GM21381 (cell line): ENCODE measurements at regions not wholly inside any gene's neighbourhood (a gene's known extent, or its start where the extent isn't known, plus 50 kb on each side); places are given as distances from the start of the nearest gene placed in this dataset.
A peak's percentile ranks its signal among the peaks of the same experiment; 100 is the strongest.
"Not testable (repeated sequence)": the region's sequence is repeated elsewhere in the genome, so short reads cannot be mapped to it uniquely, and the experiment has no call there.

Experiments
- ATAC-seq: cut with Tn5 transposase; IDR thresholded peaks from one replicate; pipeline ENCODE4 v1.9.1; 2021; ENCODE audit warnings: mild to moderate bottlenecking, moderate library complexity; ENCODE audit not compliant: unreplicated experiment

DNA sequence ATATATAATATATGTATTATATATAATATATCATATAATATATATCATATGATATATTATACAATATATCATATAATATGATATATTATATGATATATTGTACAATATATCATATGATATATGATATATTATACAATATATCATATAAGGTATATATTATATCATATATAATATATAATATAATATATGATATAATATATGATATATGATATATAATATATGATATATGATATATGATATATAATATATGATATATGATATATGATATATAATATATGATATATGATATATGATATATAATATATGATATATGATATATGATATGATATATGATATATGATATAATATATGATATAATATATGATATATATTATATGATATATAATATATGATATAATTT is 617.3 kb downstream of the TRIB2 start:
- not testable (repeated sequence) for ATAC-seq

DNA sequence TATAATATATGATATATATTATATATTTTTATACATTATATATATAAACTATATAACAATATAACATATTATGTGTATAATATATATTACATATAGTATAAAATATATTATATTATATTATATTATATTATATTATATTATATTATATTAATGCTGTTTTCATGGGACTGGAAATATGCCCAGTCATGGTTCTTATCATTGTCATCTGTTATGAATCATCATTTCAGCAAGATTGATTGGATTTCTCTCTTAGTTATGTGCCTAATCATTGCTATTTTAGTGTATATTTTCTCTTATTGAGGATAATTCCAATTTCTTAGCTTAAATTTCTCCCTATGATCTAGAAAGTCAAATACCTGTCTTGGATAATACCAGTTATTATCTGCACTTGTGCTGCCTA is 617.8 kb downstream of the TRIB2 start:
- ATAC-seq, result no peak

DNA sequence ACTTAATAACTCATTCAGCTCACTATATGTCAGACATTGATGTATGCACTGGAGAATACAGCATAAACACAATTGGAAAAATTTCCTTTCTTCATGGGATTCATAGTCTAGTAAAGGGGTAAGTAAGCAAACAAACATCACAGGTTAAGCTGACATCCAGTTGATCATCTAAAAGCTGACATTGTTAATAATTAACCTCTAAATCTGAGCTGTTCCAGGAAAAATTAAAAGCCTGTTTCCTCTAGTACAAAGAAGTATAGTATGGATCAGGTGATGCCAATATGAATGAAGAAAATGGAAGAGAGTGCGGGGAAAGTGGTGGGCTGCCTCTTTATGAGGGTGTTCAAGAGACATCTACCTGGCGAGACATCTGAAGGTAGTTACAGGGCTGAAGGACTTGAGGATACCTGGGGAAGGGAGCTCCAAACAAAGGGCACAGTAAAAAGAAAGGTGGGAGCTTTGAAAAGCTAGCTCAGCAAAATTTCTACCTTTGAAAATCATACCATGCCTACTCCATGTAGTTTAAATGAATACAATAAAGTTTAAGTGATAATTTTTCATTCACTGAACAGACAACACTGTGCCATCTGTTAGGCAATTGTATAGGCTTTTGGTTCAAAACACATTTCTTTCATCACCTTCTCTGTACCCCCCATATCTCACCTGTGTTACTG is 619.3 kb downstream of the TRIB2 start:
- ATAC-seq, result no peak

DNA sequence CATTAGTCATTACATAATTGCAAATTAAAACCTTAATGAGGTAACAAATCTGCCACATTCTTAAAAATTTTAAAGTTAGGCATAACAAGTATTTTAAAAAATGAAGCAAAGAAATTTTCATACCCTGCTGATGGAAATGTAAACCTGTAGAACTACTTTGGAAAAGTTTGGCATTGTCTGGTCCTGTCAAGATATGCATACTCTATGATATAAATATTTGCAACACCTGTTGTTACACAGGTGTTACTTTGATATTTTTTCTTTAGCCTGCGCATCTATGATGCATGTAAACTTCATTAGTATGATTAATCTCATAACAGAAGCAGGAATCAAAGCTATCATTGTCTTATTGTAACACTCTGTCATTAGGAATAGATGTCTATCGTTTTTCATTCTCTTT is 634.3 kb downstream of the TRIB2 start:
- no peak for ATAC-seq

DNA sequence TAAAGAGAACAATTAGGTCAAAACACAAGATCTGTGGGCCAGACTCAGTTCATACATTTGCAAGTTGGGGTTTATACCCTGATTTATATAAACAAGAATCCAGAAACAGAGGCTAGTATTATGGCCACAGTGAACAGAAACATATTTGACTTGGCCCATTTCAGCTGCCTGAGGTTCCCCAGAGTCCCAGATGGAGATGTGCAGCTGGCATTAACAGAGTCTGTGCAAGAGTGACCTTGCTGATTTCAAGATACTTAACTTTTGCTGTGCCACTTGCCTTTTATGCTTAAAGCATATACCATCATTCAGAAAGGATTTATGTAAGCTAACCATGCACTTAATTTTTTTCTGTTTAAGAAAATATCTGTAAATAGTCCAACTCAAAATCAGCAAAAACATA is 636.3 kb downstream of the TRIB2 start:
- no peak for ATAC-seq

DNA sequence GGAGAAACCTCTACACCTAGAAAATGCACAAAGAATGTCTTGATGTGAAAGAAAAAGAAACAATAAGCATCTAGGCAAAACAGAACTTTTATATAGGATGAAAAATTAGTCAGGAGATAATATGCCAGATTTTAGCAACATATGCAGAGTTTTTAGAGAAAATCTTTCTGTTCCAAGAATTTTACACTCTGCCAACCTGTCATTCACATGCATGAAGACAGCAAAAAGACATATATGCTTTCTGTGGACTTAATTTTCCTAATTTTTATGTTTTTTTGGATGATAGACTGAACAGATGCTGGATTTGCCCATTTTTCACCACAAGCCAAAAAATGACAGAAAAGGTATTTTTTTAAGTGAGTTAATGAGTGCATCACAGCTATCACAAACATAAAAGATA is 637.3 kb downstream of the TRIB2 start:
- no peak for ATAC-seq

DNA sequence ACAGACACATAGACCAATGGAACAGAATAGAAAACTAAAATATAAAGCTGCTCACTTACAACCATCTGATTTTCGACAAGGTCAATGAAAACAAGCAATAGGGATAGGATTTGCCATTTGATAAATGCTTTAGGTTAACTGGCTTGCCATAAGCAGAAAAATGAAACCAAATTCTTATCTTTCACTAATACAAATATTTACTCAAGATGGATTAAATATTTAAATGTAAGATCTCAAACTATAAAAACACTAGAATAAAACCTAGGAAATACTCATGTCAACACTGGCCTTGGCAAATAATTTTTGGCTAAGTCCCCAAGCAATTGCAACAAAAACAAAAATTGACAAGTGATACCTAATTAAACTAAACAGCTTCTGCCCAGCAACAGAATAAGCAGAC is 665.2 kb downstream of the TRIB2 start:
- not testable (repeated sequence) for ATAC-seq

DNA sequence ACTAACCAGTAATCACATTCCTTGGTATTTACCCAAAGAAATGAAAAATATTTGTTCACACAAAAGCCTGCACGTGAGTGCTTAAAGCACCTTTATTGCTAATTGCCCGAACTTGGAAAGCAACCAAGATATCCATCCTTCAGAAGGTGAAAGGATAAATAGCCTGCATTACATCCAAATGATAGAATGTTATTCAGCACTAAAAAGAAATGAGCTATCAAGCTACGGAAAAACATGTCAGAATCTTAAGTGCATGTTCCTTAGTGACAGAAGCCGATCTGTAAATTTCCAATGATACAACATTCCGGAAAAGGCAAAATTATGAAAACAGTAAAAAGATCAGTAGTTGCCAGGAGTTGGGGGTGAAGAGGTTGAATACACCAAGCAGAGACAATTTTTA is 672.4 kb downstream of the TRIB2 start:
- not testable (repeated sequence) for ATAC-seq

DNA sequence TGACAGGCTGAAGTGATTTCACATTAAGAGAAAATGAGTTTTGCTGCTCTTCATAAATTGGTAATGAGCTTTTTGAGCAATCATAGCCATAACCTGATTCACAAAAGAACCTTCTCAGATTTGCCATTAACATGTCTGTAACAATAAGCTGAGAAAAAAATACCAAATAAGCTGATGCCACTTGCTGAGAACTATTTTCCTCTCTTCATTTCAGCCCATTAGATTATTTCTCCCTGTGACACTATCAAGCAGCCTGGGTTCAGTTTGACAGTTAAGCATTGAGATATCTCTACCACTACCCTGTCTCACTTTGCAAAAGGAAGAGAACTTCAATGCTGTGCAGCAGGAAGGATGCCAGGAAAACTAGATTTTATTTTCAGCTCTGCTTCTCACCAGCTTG is 673.9 kb downstream of the TRIB2 start:
- no peak for ATAC-seq

DNA sequence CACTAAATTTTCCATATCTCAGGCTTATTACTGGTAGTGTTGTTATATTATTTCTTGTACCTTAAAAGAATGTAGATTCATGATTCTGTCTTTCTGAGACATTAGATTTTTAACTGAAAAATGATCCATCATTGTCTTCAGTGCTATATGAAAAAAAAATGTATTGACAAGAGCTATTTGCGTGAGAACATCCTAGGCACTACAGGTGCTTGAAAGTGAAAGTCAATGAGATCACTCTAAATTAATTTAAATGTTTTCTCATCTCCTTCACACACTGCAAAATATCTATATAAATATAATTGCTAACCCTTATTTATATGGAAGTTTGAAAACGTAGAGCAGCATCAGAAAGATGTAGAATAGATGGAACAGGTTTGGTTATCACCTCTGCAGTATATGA is 684.6 kb downstream of the TRIB2 start:
- no peak for ATAC-seq

DNA sequence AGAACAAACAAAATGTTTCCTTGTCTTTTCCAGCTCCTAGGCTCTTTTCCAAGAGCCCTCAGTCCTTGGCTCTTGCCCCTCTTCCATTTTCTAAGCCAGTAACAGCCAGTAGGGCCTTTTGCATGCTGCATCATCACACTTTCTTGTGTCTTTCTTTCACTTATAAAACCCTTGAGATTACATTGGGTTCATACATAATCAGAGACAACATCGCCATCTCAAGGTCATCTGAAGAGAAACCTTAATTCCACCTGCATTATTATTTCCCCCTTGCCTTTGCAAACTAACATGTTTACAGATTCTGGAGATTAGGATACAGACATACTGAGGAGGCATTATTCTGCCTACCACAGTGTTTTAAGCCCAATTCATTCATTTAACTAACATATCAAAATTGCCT is 697.3 kb downstream of the TRIB2 start:
- no peak for ATAC-seq

DNA sequence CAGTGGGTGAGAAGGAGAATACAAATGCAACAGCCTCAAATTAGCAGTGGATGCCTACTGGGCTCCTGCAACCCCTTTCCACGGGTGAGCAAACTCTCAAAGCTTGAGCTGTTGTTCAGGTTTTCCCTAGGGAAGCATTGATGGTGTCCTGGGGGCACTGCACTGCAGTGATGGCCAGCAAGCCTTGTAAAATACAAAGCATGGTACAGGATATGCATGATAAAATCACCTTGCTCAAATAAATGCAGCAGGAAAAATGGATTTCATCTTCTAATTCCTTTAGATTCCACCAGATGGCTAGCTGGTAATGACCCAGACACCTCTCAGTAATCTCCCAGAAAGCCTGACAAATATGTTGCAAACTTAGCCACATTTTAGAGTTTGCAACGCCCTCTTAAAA is 698.2 kb downstream of the TRIB2 start:
- ATAC-seq, result no peak

DNA sequence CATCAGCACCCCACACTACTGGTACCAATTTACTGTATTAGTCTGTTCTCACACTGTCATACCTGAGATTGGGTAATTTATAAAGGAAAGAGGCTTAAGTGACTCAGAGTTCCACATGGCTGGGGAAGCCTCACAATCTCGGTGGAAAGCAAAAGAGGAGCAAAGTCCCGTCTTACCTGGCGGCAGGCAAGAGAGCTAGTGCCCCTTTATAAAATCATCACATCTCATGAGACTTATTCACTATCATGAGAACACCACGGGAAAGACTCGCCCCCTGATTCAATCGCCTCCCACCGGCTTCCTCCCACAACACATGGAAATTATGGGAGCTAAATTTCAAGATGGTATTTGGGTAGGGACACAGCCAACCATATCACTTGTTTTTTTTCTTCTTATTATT is 717.2 kb downstream of the TRIB2 start:
- ATAC-seq, result no peak

DNA sequence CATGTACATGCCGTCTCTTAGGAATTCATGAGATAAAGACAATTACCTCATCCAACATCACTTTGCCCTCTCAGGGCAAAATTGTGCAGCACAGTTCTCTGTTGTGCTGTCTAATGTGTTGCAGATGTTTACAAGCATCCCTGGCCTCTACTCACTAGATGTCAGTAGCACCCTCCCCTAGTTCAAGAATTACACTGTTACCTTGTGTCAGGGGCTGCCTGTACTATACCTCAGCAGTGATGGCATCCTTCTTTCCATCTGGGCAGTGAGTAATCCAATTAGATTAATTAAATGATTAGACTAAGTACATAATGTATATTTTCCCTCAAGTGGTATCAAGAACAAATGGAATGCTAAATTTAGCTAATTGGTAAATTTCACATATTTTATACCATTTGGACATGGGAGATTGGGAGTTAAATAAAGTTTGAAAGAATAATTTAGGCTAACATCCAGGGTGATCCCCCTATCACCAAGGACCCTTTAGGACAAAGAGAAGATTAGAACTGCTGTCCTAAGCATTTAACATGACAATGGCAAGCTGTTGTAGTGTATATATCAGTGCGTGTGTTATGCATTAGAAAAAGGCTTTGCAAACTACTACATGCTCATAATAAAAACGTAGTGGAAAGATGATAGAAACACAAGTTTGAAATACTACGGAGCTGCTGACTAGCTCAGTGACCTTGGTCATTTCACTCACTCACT is 727.0 kb downstream of the TRIB2 start:
- ATAC-seq, result not testable (repeated sequence)

DNA sequence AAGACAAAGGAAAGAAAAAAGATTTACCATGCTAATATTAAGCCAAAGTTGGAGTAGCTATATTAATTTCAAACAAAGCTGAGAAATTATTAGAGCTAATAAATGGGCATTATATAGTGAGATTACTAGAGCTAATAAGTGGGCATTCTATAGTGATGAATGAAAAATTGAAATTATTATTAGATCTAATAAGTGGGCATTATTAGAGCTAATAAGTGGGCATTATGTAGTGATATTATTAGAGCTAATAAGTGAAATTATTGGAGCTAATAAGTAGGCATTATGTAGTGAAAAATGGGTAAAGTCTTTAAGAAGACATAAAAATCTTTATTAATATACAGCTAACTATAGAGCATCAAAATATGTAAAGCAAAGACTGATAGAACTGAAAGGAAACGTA is 745.7 kb downstream of the TRIB2 start:
- ATAC-seq, result no peak

DNA sequence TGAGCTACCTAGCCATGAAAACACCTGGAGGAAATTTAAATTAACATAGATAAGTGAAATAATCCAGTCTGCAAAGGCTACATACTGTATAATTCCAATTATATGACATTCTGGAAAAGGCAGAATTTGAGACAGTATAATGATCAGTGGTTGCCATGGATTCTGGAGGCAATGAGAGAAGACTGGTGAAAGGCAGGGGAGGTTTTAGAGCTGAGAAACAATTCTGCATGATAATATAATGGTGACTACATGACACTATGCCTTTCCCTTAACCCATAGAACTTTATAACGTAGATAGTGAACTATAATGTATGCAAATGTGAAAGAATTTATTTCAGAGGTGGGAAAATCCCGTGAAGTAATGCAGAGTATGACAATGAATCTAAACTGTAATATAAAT is 749.3 kb downstream of the TRIB2 start:
- ATAC-seq, result no peak

DNA sequence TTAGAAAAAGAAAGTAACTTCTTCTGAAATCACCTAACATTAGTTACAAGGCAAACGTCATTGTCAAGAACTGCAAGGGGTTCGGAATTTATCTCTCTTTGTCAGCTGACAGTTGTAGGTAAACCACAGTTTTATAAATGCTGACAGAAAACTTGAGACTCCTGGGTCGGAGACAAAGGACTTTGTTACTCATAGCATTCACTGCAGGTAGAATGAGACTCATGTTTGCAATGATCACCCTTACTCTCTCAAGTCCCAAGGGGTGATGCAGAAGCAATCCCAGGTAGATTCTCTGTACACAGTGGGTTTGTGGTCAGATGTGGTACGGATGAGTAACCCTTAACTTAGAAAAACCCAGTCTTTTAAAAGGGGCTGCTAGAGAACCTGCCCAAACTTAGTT is 757.8 kb downstream of the TRIB2 start:
- ATAC-seq, result no peak

DNA sequence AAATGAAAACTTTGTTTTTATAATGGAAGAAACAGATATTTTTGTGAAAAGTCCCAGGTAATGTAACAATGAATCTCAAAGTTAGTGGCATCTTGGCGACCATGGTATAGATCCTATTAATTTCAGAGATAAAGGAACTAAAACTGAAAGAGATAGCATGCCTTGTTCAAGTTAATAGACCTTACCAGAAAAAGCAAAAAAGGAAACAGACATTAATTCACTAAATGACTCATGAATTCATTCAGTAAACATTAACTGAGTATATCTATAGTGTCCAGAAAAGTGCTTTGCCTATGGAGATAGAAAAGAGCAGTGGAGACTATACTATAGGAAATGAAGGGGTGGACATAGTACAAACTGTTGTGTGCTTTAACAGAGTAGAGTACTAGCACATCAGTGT is 763.3 kb downstream of the TRIB2 start:
- peak; percentile 80 for ATAC-seq

DNA sequence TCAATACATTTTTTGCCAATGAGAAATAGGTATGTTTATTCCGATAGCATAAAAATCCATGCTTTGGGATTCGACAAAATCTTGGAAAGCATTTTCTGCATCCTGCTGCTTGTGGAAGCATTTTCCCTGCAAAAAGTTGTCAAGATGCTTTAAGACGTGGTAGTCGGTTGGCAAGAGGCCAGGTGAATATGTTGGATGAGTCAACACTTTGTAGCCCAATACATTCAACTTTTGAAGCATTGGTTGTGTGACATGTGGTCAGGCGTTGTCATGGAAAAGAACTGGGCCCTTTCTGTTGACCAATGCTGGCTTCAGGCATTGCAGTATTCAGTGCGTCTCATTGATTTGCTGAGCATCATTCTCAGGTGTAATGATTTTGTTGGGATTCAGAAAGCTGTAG is 764.5 kb downstream of the TRIB2 start:
- no peak for ATAC-seq

DNA sequence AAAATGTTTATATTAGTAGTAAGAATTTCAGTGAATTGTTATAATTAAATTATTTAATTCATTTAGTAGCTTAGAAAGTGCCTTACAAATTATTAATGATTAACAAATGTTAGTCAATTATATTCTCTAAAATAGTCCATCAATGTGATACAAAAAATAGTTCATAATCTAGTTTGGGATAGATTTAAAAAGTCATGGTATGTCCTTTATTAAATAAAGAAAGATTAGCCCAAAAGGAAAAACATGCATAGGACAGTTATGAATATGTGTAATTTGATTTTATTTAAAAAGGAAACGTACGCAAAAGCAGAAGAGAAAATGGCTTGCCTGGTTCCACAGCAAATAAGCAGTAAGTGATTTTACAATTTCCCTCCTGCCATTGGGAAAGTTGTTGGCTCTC is 768.5 kb downstream of the TRIB2 start:
- no peak for ATAC-seq

DNA sequence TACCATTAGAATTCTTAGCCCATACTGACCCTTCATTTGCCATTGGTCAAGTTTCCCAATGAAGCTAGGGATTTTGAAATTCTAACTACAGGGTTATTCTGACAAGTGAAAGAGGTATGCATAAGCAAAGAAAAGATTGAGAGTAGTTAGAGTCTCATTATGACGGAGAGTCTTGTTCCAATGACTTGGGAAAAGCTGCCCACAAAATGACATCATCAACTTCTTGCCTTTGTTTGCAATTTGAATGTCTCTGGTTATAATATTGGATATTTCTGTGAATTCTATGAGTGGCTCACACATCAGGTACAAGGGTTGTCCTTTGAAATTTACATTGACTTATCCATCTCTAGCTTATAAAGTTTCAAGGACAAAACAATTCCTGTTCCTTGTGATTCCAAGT is 772.2 kb downstream of the TRIB2 start:
- ATAC-seq, result no peak

DNA sequence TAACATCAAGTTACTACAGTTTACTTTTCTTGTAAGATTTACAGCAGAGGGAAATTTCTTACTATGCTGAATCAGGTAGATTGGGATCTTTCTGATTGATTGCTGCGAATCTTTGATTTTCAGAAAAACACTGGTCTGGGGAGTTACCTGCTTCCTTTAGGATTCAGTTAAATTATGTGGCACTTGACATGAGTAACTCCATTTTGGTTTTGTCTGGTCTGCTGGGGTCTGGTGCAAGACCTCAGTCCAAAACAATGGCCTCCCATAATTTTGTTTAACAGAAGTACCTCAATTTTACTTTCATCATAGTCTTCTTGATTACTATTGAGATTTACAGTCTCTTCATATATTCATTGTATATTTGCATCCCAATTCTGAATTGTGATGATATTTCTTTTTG is 775.5 kb downstream of the TRIB2 start:
- ATAC-seq, result no peak

DNA sequence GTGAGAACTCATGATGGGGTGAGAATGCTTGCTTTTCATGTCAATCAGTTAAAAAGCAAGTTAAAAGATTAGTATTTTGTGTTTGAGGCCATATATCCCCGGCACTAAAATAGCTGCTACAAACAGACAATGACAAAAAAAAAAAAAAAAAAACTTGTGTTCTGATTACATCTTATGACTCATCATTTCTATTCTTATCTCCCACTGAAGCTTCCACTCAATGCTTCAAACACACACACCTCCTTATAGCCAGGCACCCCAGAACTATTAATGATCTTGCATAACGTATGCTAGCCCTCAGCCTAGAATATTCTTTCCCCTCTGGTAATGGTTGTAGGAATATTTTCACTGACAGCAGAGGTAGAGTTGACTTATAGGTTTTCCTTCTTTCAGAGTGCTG is 778.3 kb downstream of the TRIB2 start:
- no peak for ATAC-seq
